OCI-LY1 (cell line): ENCODE measurements at regions not wholly inside any gene's neighbourhood (a gene's known extent, or its start where the extent isn't known, plus 50 kb on each side); places are given as distances from the start of the nearest gene placed in this dataset.

ENCODE experiments used
- H2AFZ ChIP-seq: fragments of 200-600 bp; sonication (generic), shearing (Covaris generic); 2 replicates; pipeline ENCODE4 v1.6.0; 2014; ENCODE audit warnings: antibody characterized with exemption, mild to moderate bottlenecking, low read length
- H3F3A ChIP-seq: fragments of 200-600 bp; sonication (generic), shearing (Covaris generic); 2 replicates; pipeline ENCODE4 v1.6.0; 2014; ENCODE audit warnings: mild to moderate bottlenecking, antibody characterized with exemption, low read length, moderate library complexity; ENCODE audit not compliant: insufficient read depth
- H3K27ac ChIP-seq: fragments of 200-600 bp; sonication (generic); 2 replicates; pipeline ENCODE4 v1.5.1; 2014; ENCODE audit warnings: low read length, mixed run types, mild to moderate bottlenecking, low read depth; ENCODE audit not compliant: poor library complexity, severe bottlenecking
- H3K27me3 ChIP-seq: fragments of 200-600 bp; sonication (generic); 2 replicates; pipeline ENCODE4 v1.6.0; 2014; ENCODE audit warnings: antibody characterized with exemption, mild to moderate bottlenecking, low read length, moderate library complexity; ENCODE audit not compliant: insufficient read depth
- H3K36me3 ChIP-seq: fragments of 200-600 bp; sonication (generic); 2 replicates; pipeline ENCODE4 v1.6.1; 2014; ENCODE audit warnings: mild to moderate bottlenecking, antibody characterized with exemption, low read length, moderate library complexity, mixed read lengths; ENCODE audit not compliant: insufficient read depth
- H3K4me1 ChIP-seq: fragments of 200-600 bp; sonication (generic); 2 replicates; pipeline ENCODE4 v1.5.1; 2014; ENCODE audit warnings: mild to moderate bottlenecking, low read length, moderate library complexity; ENCODE audit not compliant: insufficient read depth, severe bottlenecking
- H3K4me2 ChIP-seq: fragments of 200-600 bp; sonication (generic), shearing (Covaris generic); 2 replicates; pipeline ENCODE4 v1.6.1; 2014; ENCODE audit warnings: low read length
- H3K4me3 ChIP-seq: fragments of 200-600 bp; sonication (generic); 2 replicates; pipeline ENCODE4 v1.5.1; 2014; ENCODE audit warnings: low read length, low read depth, mild to moderate bottlenecking, mixed read lengths; ENCODE audit not compliant: poor library complexity, severe bottlenecking
- H3K79me2 ChIP-seq: fragments of 200-600 bp; shearing (Covaris generic); 2 replicates; pipeline ENCODE4 v1.6.1; 2016; ENCODE audit warnings: mixed run types, low read length, mixed read lengths; ENCODE audit not compliant: insufficient read depth
- H3K9ac ChIP-seq: fragments of 200-600 bp; sonication (generic), shearing (Covaris generic); 2 replicates; pipeline ENCODE4 v1.6.1; 2014; ENCODE audit warnings: mild to moderate bottlenecking, low read length, mixed read lengths
- H3K9me2 ChIP-seq: fragments of 200-600 bp; sonication (generic), shearing (Covaris generic); 2 replicates; pipeline ENCODE4 v1.6.1; 2014; ENCODE audit warnings: low read depth, mild to moderate bottlenecking, low read length, mixed read lengths
- H3K9me3 ChIP-seq: fragments of 200-600 bp; shearing (Covaris generic); 2 replicates; pipeline ENCODE4 v1.6.1; 2014; ENCODE audit warnings: low read length, mixed read lengths
- H4K20me1 ChIP-seq: fragments of 200-600 bp; sonication (generic), shearing (Covaris generic); 2 replicates; pipeline ENCODE4 v1.6.0; 2016; ENCODE audit warnings: mild to moderate bottlenecking, low read length; ENCODE audit not compliant: insufficient read depth
- EZH2 ChIP-seq: fragments of 200-600 bp; sonication (generic), shearing (Covaris generic); IDR thresholded peaks from 2 replicates; pipeline ENCODE4 v1.8.0; 2017; ENCODE audit warnings: borderline replicate concordance, mixed run types, mild to moderate bottlenecking, antibody characterized with exemption, low read length, moderate library complexity, mixed read lengths
- TF ChIP-seq, protein P1 (sequence below): fragments of 200-600 bp; sonication (generic), shearing (Covaris generic); IDR thresholded peaks from 2 replicates; pipeline ENCODE4 v1.5.1; 2017; ENCODE audit warnings: mild to moderate bottlenecking, antibody characterized with exemption, low read length, moderate library complexity, mixed read lengths

GRCh38 chr6:98380589-98380988, 453.8 kb upstream of the POU3F2 start:
- Histone ChIP-seq H4K20me1 (no peaks in the 10 kb centered on the region), H3K79me2 (no peaks in the 10 kb centered on the region), H3K27ac (no peak overlapping the region), H3K9ac (no peak overlapping the region), H3K9me3 (no peaks in the 10 kb centered on the region), H3K4me1 (no peaks in the 10 kb centered on the region), H2AFZ (no peak overlapping the region), H3K4me2 (no peak overlapping the region), H3K4me3 (no peak overlapping the region), H3K36me3 (no peaks in the 10 kb centered on the region), H3F3A (no peaks in the 10 kb centered on the region), H3K27me3 (no peaks in the 10 kb centered on the region), H3K9me2 (no peaks in the 10 kb centered on the region)
- no peak for TF ChIP-seq EZH2
- TF ChIP-seq, protein P1, sequence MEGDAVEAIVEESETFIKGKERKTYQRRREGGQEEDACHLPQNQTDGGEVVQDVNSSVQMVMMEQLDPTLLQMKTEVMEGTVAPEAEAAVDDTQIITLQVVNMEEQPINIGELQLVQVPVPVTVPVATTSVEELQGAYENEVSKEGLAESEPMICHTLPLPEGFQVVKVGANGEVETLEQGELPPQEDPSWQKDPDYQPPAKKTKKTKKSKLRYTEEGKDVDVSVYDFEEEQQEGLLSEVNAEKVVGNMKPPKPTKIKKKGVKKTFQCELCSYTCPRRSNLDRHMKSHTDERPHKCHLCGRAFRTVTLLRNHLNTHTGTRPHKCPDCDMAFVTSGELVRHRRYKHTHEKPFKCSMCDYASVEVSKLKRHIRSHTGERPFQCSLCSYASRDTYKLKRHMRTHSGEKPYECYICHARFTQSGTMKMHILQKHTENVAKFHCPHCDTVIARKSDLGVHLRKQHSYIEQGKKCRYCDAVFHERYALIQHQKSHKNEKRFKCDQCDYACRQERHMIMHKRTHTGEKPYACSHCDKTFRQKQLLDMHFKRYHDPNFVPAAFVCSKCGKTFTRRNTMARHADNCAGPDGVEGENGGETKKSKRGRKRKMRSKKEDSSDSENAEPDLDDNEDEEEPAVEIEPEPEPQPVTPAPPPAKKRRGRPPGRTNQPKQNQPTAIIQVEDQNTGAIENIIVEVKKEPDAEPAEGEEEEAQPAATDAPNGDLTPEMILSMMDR, result no peak

GRCh38 chr6:98382246-98382645, 452.1 kb upstream of the POU3F2 start:
- Histone ChIP-seq H3K9me2 (no peaks in the 10 kb centered on the region), H3K36me3 (no peaks in the 10 kb centered on the region), H3K79me2 (no peaks in the 10 kb centered on the region), H3K4me3 (no peak overlapping the region), H3K9ac (no peak overlapping the region), H3K4me1 (no peaks in the 10 kb centered on the region), H4K20me1 (no peaks in the 10 kb centered on the region), H3K27me3 (no peaks in the 10 kb centered on the region), H3K4me2 (no peak overlapping the region), H3K27ac (no peak overlapping the region), H3F3A (no peaks in the 10 kb centered on the region), H2AFZ (no peak overlapping the region), H3K9me3 (no peaks in the 10 kb centered on the region)
- TF ChIP-seq EZH2, result no peak
- TF ChIP-seq, protein P1, result no peak

DNA sequence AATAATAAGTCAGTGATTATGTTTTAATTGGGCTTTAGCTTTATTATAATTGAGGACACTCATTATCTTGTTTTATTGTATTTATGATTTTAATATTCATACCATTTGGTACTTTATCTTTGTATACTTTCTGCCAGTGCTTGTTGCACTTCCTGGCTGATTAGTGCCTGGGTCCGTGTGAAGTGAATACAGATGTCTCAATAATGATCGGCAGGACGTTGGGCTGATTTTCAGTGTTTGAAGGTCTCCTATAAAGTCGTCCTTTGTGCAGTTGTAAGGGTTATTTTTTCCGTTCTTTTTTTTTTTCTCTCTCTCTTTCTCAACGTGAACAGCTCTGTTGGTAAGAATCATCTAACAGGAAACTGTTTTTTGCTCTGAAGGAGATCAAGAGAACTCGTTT, 450.0 kb upstream of the POU3F2 start:
- Histone ChIP-seq H3K27ac (no peak overlapping the region), H3K36me3 (no peaks in the 10 kb centered on the region), H4K20me1 (no peaks in the 10 kb centered on the region), H3K27me3 (no peaks in the 10 kb centered on the region), H3K9me3 (no peaks in the 10 kb centered on the region), H2AFZ (no peak overlapping the region), H3K9ac (no peak overlapping the region), H3K9me2 (no peaks in the 10 kb centered on the region), H3K4me1 (no peaks in the 10 kb centered on the region), H3K4me3 (no peak overlapping the region), H3K79me2 (no peaks in the 10 kb centered on the region), H3F3A (no peaks in the 10 kb centered on the region), H3K4me2 (no peak overlapping the region)
- no peak for TF ChIP-seq EZH2
- TF ChIP-seq, protein P1, result no peak
